ENCODE measurements at regions not wholly inside any gene's neighbourhood (a gene's known extent, or its start where the extent isn't known, plus 50 kb on each side); places are given as distances from the start of the nearest gene placed in this dataset.

DNA sequence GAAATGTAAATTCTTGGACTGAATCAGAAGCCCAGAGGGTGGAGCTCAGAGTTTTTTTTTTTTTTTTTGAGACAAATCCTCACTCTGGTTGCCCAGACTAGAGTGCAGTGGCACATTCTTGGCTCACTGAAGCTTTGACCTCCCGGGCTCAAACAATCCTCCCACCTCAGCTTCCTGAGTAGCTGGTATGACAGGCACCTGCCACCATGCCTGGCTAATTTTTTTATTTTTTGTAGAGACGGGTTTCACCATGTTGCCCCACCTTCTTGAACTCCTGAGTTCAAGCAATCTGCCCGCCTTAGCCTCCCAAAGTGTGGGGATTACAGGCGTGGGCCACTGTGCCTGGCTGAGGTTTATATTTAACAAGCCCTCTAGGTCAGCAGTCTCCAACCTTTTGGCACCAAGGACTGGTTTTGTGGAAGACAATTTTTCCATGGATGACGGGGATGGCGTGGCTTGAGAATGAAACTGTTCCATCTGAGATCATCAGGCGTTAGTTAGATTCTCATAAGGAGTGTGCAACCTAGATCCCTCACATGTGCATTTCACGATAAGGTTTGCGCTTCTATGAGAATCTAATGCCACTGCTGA lies 76.7 kb downstream of the FHIP1A start:
- TF ChIP-seq, protein P1, sequence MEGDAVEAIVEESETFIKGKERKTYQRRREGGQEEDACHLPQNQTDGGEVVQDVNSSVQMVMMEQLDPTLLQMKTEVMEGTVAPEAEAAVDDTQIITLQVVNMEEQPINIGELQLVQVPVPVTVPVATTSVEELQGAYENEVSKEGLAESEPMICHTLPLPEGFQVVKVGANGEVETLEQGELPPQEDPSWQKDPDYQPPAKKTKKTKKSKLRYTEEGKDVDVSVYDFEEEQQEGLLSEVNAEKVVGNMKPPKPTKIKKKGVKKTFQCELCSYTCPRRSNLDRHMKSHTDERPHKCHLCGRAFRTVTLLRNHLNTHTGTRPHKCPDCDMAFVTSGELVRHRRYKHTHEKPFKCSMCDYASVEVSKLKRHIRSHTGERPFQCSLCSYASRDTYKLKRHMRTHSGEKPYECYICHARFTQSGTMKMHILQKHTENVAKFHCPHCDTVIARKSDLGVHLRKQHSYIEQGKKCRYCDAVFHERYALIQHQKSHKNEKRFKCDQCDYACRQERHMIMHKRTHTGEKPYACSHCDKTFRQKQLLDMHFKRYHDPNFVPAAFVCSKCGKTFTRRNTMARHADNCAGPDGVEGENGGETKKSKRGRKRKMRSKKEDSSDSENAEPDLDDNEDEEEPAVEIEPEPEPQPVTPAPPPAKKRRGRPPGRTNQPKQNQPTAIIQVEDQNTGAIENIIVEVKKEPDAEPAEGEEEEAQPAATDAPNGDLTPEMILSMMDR (IDR thresholded peaks at IDR 0.05), result no peak
- no peak for TF ChIP-seq POLR2A (IDR thresholded peaks at IDR 0.05)
